Mononuclear cell (primary cell): ENCODE measurements at regions not wholly inside any gene's neighbourhood (a gene's known extent, or its start where the extent isn't known, plus 50 kb on each side); places are given as distances from the start of the nearest gene placed in this dataset.

Source experiments
- H3K27me3 ChIP-seq: 2 replicates; pipeline ENCODE4 v1.6.0; 2011; ENCODE audit warnings: low read length, control low read depth; ENCODE audit not compliant: insufficient read depth
- H3K4me1 ChIP-seq: 2 replicates; pipeline ENCODE4 v1.5.1; 2011; ENCODE audit warnings: mild to moderate bottlenecking, low read length, control low read depth; ENCODE audit not compliant: insufficient read depth
- H3K4me3 ChIP-seq: 2 replicates; pipeline ENCODE4 v1.5.1; 2011; ENCODE audit warnings: mild to moderate bottlenecking, low read length, moderate library complexity
- H3K9me3 ChIP-seq: 2 replicates; pipeline ENCODE4 v1.5.1; 2011; ENCODE audit warnings: low read depth, mild to moderate bottlenecking, control low read depth, low read length

DNA sequence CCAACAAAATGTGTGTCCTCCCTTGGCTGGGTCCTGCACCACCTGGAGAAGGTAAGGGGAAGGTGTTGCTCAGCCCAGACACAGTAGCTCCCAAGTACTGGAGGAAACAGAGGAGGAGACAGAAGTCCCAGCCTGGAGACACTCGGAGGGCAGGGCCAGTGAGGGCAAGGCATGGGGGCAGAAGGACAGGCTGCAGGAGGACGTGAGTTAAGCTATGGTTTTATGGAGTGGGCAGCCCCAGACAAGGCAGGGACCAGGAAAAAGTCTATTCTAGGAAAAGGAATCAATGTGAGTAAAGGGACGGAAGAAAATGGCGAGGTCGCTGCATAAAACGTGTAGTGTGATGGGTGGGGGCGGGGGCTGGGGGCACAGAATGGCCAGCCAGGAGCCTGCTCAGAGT is 210.1 kb upstream of the DIO3 start:
- no peaks in the 10 kb centered on the region for H3K27me3 ChIP-seq

DNA sequence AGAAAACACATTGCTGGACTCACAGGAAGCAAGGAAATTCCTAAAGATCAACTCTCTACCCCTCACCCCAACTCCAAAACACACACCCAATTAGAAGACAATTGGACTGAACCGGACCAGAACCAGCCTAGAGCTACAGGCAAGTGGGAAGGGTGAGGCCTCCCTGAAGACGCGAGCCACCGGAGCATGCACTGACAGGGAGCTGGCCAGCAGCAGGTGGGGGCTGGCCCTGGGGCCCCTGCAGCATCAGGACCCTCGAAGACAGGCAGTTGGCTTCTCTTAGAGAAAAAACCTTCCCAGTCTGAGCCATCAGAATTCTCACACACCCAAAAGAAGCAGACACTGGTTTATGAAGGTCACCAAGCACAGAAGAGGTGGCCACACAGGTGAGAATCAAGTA is 209.5 kb upstream of the DIO3 start:
- Histone ChIP-seq H3K4me3 (no peak overlapping the region), H3K27me3 (no peaks in the 10 kb centered on the region), H3K9me3 (no peaks in the 10 kb centered on the region), H3K4me1 (no peaks in the 10 kb centered on the region)

More for the DNA sequence above, 210.1 kb upstream of the DIO3 start:
- no peak overlapping the region for H3K4me3 ChIP-seq
- H3K9me3 ChIP-seq: no peaks in the 10 kb centered on the region
- no peaks in the 10 kb centered on the region for H3K4me1 ChIP-seq

DNA sequence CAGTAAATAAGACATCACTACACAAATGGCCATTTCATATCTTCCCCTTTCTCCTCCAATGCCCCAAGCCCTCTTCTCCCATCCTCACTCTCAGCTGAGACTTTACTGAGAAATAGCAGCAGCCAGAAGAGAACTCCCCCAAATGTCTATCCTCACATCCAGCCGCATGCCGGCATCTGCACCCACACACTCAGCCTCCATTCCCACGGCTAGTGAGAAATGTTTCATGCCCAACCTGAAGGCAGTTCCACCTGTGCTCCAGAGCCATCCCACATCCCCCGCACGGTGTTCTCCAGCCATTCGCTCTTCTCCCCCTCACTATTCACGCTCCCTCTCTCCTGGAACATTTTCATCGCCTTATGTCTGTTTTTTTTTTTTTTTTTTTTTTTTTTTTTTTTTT is 208.7 kb upstream of the DIO3 start:
- Histone ChIP-seq H3K4me1 (no peaks in the 10 kb centered on the region), H3K27me3 (no peaks in the 10 kb centered on the region), H3K4me3 (no peak overlapping the region), H3K9me3 (no peaks in the 10 kb centered on the region)

DNA sequence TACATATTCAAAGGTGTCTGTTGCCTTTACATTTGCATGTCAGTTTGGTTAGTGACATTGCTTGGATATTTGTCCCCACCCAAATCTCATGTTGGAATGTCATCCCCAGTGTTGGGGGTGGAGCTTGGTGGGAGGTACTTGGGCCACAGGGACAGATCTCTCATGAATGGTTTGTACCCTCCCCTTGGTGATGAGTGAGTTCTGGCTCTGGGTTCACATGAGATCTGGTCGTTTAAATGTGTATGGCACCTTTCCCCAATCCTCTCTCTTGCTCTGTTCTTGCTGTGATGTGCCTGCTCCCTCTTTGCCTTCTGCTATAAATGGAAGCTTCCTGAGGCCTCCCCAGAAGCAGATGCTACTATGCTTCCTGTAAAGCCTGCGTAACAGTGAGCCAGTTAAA is 207.9 kb upstream of the DIO3 start:
- Histone ChIP-seq H3K9me3 (no peaks in the 10 kb centered on the region), H3K4me3 (no peak overlapping the region), H3K4me1 (no peaks in the 10 kb centered on the region), H3K27me3 (no peaks in the 10 kb centered on the region)

DNA sequence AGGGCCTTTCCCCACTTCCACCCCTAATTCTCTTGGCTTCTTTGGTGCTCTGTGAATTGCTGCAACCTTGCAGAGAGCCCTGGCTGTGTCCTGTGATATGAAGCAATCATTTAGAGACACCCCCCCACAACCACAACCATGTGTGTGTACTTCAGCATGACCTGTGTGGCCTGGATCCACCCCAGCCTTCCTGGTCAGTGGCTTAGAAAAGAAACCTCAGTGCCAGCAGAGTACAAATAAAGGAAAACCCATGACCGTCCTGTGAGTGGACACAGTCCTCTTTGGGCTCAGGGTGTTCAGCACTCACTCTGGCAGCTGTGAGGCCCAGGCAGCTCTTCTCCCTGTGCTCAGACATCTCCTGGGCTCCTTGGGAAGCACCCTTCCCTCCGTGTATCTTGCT is 206.6 kb upstream of the DIO3 start:
- Histone ChIP-seq H3K9me3 (no peaks in the 10 kb centered on the region), H3K4me3 (no peak overlapping the region), H3K4me1 (peaks cover 5% of the 10 kb centered on the region), H3K27me3 (no peaks in the 10 kb centered on the region)

DNA sequence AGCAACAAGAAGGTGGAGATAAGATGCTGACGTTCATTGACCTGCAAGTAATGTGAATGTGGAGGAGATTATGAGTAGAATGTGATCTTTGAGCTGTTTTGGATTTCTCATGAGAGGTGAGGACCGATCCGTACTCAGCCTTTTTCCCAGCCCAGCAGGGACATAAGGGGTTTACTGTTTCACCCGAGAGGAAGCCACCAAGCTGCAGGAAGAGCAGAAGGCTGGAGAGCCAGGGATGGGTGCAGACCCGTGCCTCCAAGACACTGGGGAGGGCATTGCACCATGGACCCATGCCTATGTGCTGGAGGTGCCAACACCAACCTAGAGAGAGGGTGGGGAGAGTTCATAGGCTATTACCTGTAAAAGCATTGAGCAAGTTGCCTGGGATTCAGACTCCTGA is 206.0 kb upstream of the DIO3 start:
- peaks cover 5% of the 10 kb centered on the region for H3K4me1 ChIP-seq
- no peaks in the 10 kb centered on the region for H3K27me3 ChIP-seq
- H3K9me3 ChIP-seq: no peaks in the 10 kb centered on the region

DNA sequence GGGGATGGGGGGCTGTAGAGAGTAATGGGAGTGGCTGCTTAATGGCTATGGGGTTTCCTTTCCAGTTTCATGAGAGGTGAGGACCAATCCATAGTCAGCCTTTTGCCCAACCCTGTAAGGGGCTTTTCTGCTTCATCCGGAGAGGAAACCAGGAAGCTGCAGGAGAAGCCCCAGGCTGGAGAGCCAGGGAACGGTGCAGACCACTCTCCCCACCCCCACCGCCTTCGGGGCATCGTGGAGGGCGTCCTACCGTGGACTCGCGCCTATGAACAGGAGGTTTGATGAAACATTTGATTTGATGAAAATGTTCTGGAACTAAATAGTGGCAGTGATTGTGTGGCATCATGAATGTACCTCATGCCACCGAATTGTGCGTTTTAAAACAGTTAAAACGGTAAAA is 204.3 kb upstream of the DIO3 start:
- Histone ChIP-seq H3K9me3 (no peaks in the 10 kb centered on the region), H3K27me3 (no peaks in the 10 kb centered on the region), H3K4me1 (peaks cover 5% of the 10 kb centered on the region), H3K4me3 (no peak overlapping the region)

More for the DNA sequence above, 206.0 kb upstream of the DIO3 start:
- no peak overlapping the region for H3K4me3 ChIP-seq

DNA sequence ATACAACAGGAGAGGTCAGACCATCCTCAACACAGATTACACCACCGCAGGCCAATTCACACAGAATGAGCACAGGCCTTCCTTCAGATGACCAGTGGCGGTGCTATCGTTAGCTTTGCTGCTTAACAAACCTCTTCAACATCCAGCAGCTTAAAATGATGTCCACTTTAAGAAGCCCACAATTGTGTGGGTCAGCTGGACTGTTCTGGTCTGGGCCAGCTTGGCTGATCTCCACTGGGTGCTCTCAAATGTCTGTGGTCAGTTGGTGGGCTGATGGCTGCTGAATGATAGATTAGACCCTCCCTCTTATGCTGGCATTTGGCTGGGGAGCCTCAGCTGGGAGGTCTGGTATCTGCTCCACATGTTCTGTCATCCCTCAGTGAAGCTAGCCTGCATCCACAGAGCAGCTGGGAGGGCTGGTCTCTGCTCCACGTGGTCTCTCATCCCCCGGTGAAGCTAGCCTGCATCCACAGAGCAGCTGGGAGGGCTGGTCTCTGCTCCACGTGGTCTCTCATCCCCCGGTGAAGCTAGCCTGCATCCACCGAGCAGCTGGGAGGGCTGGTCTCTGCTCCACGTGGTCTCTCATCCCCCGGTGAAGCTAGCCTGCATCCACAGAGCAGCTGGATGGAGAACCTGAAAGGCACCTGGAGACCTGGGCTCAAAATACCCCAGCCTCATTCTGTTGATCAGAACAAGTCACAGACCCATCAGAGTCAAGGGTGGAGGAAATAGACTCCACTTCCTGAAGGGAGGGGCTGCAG is 203.6 kb upstream of the DIO3 start:
- peaks cover 5% of the 10 kb centered on the region for H3K4me1 ChIP-seq
- H3K9me3 ChIP-seq: no peaks in the 10 kb centered on the region
- H3K27me3 ChIP-seq: no peaks in the 10 kb centered on the region
- H3K4me3 ChIP-seq: no peak overlapping the region

DNA sequence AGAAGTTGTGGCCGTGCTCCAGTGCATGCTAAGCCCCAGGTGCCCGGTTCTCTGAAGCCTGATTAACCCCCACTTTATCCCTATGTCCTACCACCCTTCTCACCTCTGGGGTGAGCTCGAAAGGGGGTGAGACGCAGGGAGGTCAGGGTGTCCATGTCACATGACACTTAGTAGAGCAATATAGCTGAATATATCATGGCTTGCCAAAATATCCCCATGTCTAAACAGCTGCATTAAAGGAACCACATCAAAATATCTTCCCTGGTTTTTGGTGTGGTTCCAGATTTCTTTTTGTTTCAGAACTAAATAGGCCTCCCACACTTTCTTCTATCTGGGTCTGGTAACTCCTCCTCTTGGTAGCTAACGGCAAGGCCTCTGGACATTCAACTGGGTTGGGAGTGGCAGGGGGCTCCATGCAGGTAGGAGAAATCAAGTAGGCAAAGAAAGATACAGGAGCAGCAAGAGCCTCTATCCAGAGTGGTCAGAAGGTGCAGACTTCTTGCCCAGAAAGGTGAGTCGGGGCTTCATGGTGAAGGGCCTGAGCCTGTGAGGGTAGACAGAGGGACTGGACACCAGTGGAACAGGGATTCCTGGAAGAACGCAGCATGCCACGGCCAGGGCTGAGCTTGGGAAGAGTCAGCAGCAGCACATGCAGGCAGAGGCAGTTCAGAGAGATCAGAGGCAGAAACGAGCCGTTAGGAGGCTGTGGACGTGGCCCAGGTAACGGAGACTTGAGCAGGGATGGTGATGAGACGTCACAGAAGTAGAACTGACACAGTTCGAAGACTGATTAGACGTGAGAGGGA is 202.8 kb upstream of the DIO3 start:
- H3K9me3 ChIP-seq: no peaks in the 10 kb centered on the region
- H3K27me3 ChIP-seq: no peaks in the 10 kb centered on the region
- H3K4me1 ChIP-seq: peaks cover 5% of the 10 kb centered on the region
- no peak overlapping the region for H3K4me3 ChIP-seq

DNA sequence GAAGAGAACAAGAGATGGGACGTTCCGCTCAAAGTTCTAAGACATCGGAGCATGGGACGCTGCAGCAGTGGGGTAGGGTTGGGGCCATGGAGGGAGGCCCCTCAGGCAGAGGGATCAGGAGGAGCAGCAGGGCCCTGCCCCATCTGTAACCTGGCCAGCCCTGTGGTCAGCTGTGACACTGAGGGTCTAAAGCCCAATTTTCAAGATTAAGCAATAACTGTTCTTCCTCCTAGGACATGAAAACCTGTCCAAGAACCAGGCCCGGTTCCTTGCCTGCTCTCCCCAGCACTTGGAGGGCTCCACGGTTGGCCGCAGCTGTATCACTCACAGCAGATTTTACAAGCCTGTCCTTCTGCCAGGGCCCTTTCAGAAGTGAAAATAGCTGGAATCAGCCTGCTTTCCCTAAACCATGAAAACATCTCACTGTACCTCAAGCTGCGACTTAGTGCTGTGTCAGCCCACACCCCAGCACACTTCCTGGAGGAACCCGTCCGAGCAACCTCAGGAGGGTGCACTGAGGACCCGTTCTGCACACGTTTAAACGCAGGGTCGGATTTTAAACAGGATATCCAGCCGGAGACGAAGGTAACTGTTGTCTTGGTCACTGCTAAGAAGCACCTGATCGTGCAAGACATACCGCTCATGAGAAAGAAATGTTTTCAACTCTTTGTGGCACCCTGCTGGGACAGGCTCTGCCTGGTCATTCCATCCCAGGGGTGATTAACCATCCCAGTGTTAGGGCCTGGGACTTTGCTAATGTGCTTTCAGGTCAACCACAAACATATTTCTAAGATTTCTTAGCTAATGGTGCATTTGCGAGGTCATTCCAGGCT is 201.9 kb upstream of the DIO3 start:
- no peaks in the 10 kb centered on the region for H3K9me3 ChIP-seq
- no peak overlapping the region for H3K4me3 ChIP-seq
- peaks cover 5% of the 10 kb centered on the region for H3K4me1 ChIP-seq
- H3K27me3 ChIP-seq: no peaks in the 10 kb centered on the region

DNA sequence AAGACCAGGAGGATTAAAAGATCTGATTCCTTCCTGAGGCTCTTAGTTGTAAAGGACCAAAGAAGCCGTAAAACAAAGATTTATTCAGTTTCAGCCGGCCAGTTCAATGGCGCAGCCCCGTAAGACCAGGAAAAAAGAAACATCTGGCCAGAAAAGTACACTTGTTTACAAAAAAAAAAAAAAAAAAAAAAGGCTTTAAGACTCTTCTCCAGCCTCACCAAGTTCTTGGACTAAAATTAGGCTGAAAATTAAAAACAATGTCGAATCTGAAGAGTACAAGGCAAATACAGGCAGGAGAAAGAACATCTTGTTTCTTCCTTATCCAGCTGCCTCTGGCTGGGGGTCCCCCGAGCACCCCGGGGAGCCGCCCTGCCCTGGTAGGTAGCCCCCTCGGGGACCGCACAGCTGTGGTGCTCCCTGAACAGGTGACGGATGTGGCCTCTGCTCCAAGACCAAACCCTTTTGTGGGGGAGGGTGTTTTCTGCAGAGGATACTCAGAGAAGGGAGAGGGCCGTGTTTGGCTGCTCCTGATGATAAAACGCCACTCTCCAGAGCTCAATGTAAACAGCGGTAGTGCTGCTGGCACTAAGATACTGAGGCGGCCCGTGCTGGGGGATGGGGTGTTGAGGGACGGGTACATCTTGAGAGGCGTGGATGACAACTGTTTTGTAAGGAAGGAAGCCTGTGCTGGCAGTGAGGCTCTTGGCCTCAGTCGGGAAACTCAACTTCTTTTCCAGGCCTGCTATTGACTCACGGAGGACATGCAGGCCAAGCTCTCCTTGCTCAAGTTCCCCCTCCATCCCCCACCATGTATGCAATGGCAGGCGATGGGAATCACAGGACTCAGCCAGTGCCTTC is 201.0 kb upstream of the DIO3 start:
- Histone ChIP-seq H3K9me3 (no peaks in the 10 kb centered on the region), H3K27me3 (no peaks in the 10 kb centered on the region), H3K4me1 (peaks cover 5% of the 10 kb centered on the region), H3K4me3 (no peak overlapping the region)

DNA sequence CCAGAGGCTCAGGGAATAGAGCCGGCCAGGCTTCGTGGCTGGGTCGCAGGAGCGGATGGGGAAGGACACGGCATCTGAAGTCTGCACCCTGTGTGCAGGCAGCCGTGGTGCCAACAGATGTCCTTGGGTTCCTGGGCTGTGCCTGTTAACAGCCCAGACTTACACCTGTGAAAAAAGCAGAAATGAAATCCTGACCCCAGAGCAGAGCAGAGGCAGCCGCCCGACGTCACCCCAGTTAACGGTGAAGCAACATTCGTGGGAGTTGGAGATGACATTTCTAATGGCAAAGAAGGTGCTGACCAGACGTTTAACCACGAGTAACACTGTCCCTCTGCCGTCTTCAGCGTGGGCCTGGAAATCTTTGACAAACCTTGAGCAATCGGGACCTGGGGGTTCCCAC is 200.3 kb upstream of the DIO3 start:
- no peaks in the 10 kb centered on the region for H3K9me3 ChIP-seq
- no peak overlapping the region for H3K4me3 ChIP-seq
- peaks cover 5% of the 10 kb centered on the region for H3K4me1 ChIP-seq
- H3K27me3 ChIP-seq: no peaks in the 10 kb centered on the region

DNA sequence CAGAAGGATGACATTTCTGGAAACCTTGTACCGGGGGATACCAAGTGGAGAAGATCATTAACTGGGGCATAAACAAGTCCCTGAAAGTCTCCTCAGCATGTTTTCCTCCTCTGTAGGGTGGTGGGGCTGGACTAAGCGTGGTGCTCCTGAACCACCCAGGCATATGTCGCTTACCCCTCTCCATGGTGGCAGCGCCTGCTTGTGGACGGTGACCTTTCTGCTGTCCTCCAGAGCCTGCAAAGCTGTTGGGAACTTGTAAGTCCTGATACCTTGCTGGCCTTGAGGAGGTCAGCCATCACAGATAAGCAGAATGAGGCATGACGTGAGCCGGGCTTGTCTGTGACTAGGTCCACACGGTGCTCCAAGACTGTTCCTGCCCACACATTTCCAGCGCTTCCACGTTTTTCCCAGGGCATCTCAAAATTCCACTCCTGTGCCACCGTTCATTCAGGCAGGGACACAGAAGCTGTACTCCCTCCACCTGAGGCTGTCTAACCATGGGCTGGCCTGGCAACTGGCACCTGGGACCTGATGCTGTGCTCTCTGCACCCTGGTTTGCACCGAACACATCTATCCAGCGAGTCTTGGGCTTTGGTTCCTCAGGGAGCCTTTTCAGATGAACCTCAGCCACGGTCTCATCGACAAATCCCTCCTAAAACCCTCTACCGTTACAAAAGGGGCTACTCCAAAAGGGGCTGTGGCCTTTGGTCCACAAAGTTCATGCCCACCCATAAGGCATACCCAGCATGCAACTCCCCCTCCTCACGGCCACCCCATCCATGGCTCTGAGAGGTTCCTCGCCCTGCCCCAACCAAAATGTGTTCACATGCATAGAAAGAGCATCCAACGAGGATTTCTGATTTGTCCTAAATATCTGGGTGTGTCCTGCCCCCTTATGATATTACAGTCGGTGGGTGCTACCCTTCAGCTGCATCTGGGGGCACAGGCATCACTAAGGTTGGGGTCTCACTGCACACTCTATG is 199.6 kb upstream of the DIO3 start:
- peaks cover 5% of the 10 kb centered on the region for H3K4me1 ChIP-seq
- H3K9me3 ChIP-seq: no peaks in the 10 kb centered on the region
- H3K27me3 ChIP-seq: no peaks in the 10 kb centered on the region
- H3K4me3 ChIP-seq: no peak overlapping the region
